Omental fat pad (tissue), 1 donor: ENCODE measurements at regions not wholly inside any gene's neighbourhood (a gene's known extent, or its start where the extent isn't known, plus 50 kb on each side); places are given as distances from the start of the nearest gene placed in this dataset. TPM values are rescaled to one million over a fixed set of nuclear protein-coding genes. Genes with fewer than 3 reads are reported as not detected.

ENCODE experiments used
- small RNA-seq: library from RNA; depleted of rRNA; stranded (forward); fragments of <200 nt; gene quantifications from one replicate; pipeline ENCODE3, GENCODE V24; 2016

Small RNAs in the stretch of these regions (small RNA-seq; reads per million reads assigned to genes)
- gene RF00096, result not detected
